Kidney (tissue), 13 donors: ENCODE measurements at regions not wholly inside any gene's neighbourhood (a gene's known extent, or its start where the extent isn't known, plus 50 kb on each side); places are given as distances from the start of the nearest gene placed in this dataset.

ENCODE experiments used
- DNase-seq, 5 donors: peaks; one replicate each; pipeline ENCODE4 v3.0.0-alpha.2; 2013 to 2020
- FAIRE-seq: peaks from 2 replicates; lab custom pipeline; 2012; peaks lifted over from hg19 to GRCh38; lab: Jason Lieb, UNC
- H3K27ac ChIP-seq, 2 donors: one replicate each; pipeline ENCODE4 v1.7.0; 2013; ENCODE audit warnings: low read depth in 2 of 2, low read length in 2 of 2, inconsistent platforms in 1 of 2
- H3K27me3 ChIP-seq: one replicate; pipeline ENCODE4 v1.7.1; 2013; ENCODE audit warnings: low read length, inconsistent platforms; ENCODE audit not compliant: control insufficient read depth, insufficient read depth
- H3K36me3 ChIP-seq, 3 donors: one replicate each; pipeline versions ENCODE4 v1.7.0 to v1.7.1; 2013; ENCODE audit warnings: low read length in 3 of 3, control low read depth in 1 of 3, inconsistent platforms in 1 of 3; ENCODE audit not compliant: insufficient read depth in 3 of 3, control insufficient read depth in 2 of 3
- H3K4me1 ChIP-seq, 3 donors: one replicate each; pipeline versions ENCODE4 v1.7.0 to v1.7.1; 2013; ENCODE audit warnings: low read length in 3 of 3, inconsistent platforms in 1 of 3, low read depth in 1 of 3; ENCODE audit not compliant: control insufficient read depth in 2 of 3, insufficient read depth in 2 of 3
- H3K4me3 ChIP-seq, 3 donors: one replicate each; pipeline versions ENCODE4 v1.7.0 to v1.8.1; 2013; ENCODE audit warnings: low read length in 3 of 3, control low read depth in 1 of 3, inconsistent platforms in 1 of 3
- H3K9ac ChIP-seq, 3 donors: one replicate each; pipeline versions ENCODE4 v1.7.0 to v1.7.1; 2013; ENCODE audit warnings: low read length in 3 of 3, control low read depth in 1 of 3, inconsistent platforms in 1 of 3
- H3K9me3 ChIP-seq, 3 donors: one replicate each; pipeline versions ENCODE4 v1.7.0 to v1.7.1; 2013; ENCODE audit warnings: low read length in 3 of 3, control low read depth in 1 of 3, inconsistent platforms in 1 of 3; ENCODE audit not compliant: control insufficient read depth in 2 of 3, insufficient read depth in 1 of 3
- CTCF ChIP-seq: IDR thresholded peaks from 3 replicates; pipeline ENCODE4 v1.5.1; 2012; ENCODE audit warnings: mild to moderate bottlenecking, moderate library complexity, borderline replicate concordance; ENCODE audit not compliant: insufficient read depth; ENCODE audit errors: extremely low read depth
- intact Hi-C: fragments of 100-400 bp; cut with DNase I; formaldehyde crosslinking; loops from one replicate; pipeline ENCODE4 v1.11.1; 2022
- donor health status: control.
- donor health status: control.
- donor health status: control.
- donor health status: control.
- donor health status: control.
- donor health status: DM: yes; HTN: yes; CAD: no.
- donor health status: Normal renal cell carcinoma (clear cell type).

GRCh38 chr15:94703596-94703995, 472.2 kb downstream of the MCTP2 start:
- Histone ChIP-seq H3K9me3 (no peaks in the 10 kb centered on the region), H3K36me3 (no peaks in the 10 kb centered on the region), H3K27ac (no peak overlapping the region), H3K4me3 (no peak overlapping the region), H3K9ac (no peak overlapping the region), H3K27me3 (no peaks in the 10 kb centered on the region), H3K4me1 (no peaks in the 10 kb centered on the region)
- FAIRE-seq = no peak
- intact Hi-C loops = no loop called here
- DNase-seq = no peak
- no peak for TF ChIP-seq CTCF

- FAIRE-seq (no peak), DNase-seq (no peak)
- no peak overlapping the region for H3K27ac ChIP-seq
- TF ChIP-seq CTCF = no peak
- intact Hi-C loops = no loop called here
- no peaks in the 10 kb centered on the region for H3K9me3 ChIP-seq
- H3K36me3 ChIP-seq = no peaks in the 10 kb centered on the region
- no peaks in the 10 kb centered on the region for H3K4me1 ChIP-seq
- H3K27me3 ChIP-seq = no peaks in the 10 kb centered on the region
- no peak overlapping the region for H3K9ac ChIP-seq
- no peak overlapping the region for H3K4me3 ChIP-seq
Observed at GRCh38 chr15:94704421-94704820, 473.1 kb downstream of the MCTP2 start.

- DNase-seq = no peak
- Histone ChIP-seq H3K36me3 (no peaks in the 10 kb centered on the region), H3K9ac (no peak overlapping the region), H3K4me1 (no peaks in the 10 kb centered on the region), H3K27ac (no peak overlapping the region), H3K27me3 (no peaks in the 10 kb centered on the region), H3K9me3 (no peaks in the 10 kb centered on the region), H3K4me3 (no peak overlapping the region)
- intact Hi-C loops = no loop called here
- no peak for FAIRE-seq
- no peak for TF ChIP-seq CTCF
Observed at GRCh38 chr15:94704946-94705345, 473.6 kb downstream of the MCTP2 start.

- DNase-seq (no peak), FAIRE-seq (no peak)
- intact Hi-C loops = no loop called here
- H3K27me3 ChIP-seq = no peaks in the 10 kb centered on the region
- no peaks in the 10 kb centered on the region for H3K36me3 ChIP-seq
- no peak for TF ChIP-seq CTCF
- H3K27ac ChIP-seq = no peak overlapping the region
- no peaks in the 10 kb centered on the region for H3K4me1 ChIP-seq
- no peak overlapping the region for H3K4me3 ChIP-seq
- no peaks in the 10 kb centered on the region for H3K9me3 ChIP-seq
- no peak overlapping the region for H3K9ac ChIP-seq
Observed at GRCh38 chr15:94709319-94709718, 478.0 kb downstream of the MCTP2 start.
